H9 (cell line): ENCODE measurements at regions not wholly inside any gene's neighbourhood (a gene's known extent, or its start where the extent isn't known, plus 50 kb on each side); places are given as distances from the start of the nearest gene placed in this dataset.
A peak's percentile ranks its signal among the peaks of the same experiment; 100 is the strongest.

Source experiments
- DNase-seq: peaks from one replicate; pipeline ENCODE4 v3.0.0-alpha.2; 2017
- H2AFZ ChIP-seq: one replicate; pipeline ENCODE4 v1.6.1; 2013; ENCODE audit warnings: mild to moderate bottlenecking, low read length, control low read depth, moderate library complexity
- H2AK5ac ChIP-seq: 2 replicates; pipeline ENCODE4 v1.6.1; 2013; ENCODE audit warnings: low read length, control low read depth, mixed read lengths; ENCODE audit not compliant: insufficient read length
- H2BK120ac ChIP-seq: one replicate; pipeline ENCODE4 v1.6.1; 2013; ENCODE audit warnings: low read depth, mild to moderate bottlenecking, low read length, control low read depth, inconsistent platforms; ENCODE audit not compliant: poor library complexity, severe bottlenecking
- H2BK12ac ChIP-seq: 2 replicates; pipeline ENCODE4 v1.6.1; 2013; ENCODE audit warnings: low read length, control low read depth, mixed read lengths, low read depth; ENCODE audit not compliant: insufficient read length
- H2BK15ac ChIP-seq: 2 replicates; pipeline ENCODE4 v1.6.1; 2013; ENCODE audit warnings: low read depth, low read length, control low read depth
- H2BK20ac ChIP-seq: one replicate; pipeline ENCODE4 v1.6.1; 2013; ENCODE audit warnings: low read depth, mild to moderate bottlenecking, low read length, control low read depth, inconsistent platforms; ENCODE audit not compliant: poor library complexity, severe bottlenecking
- H2BK5ac ChIP-seq: 2 replicates; pipeline ENCODE4 v1.6.1; 2013; ENCODE audit warnings: low read length, control low read depth, mixed read lengths; ENCODE audit not compliant: insufficient read length
- H3K14ac ChIP-seq: 2 replicates; pipeline ENCODE4 v1.6.1; 2013; ENCODE audit warnings: low read length, control low read depth; ENCODE audit not compliant: insufficient read depth
- H3K18ac ChIP-seq: 2 replicates; pipeline ENCODE4 v1.6.1; 2013; ENCODE audit warnings: low read depth, mild to moderate bottlenecking, mixed read lengths, low read length, control low read depth; ENCODE audit not compliant: insufficient read length
- H3K23ac ChIP-seq: 2 replicates; pipeline ENCODE4 v1.6.1; 2013; ENCODE audit warnings: low read length, control low read depth, mixed read lengths, low read depth; ENCODE audit not compliant: insufficient read length
- H3K23me2 ChIP-seq: 2 replicates; pipeline ENCODE4 v1.6.1; 2013; ENCODE audit warnings: low read depth, mild to moderate bottlenecking, mixed read lengths, low read length, control low read depth; ENCODE audit not compliant: insufficient read length, poor library complexity, severe bottlenecking
- H3K27ac ChIP-seq: 2 replicates; pipeline ENCODE4 v1.5.1; 2013; ENCODE audit warnings: low read length, control low read depth, mixed read lengths, low read depth; ENCODE audit not compliant: insufficient read length
- H3K27me3 ChIP-seq: 2 replicates; pipeline ENCODE4 v1.6.1; 2013; ENCODE audit warnings: low read length, control low read depth, inconsistent platforms; ENCODE audit not compliant: insufficient read depth
- H3K4ac ChIP-seq: 2 replicates; pipeline ENCODE4 v1.6.1; 2013; ENCODE audit warnings: low read depth, mild to moderate bottlenecking, control low read depth, inconsistent platforms, low read length, moderate library complexity
- H3K4me1 ChIP-seq: 2 replicates; pipeline ENCODE4 v1.6.1; 2013; ENCODE audit warnings: low read length, control low read depth, inconsistent platforms; ENCODE audit not compliant: insufficient read depth
- H3K4me2 ChIP-seq: 2 replicates; pipeline ENCODE4 v1.6.1; 2013; ENCODE audit warnings: low read length, control low read depth, mixed read lengths; ENCODE audit not compliant: insufficient read length, insufficient read depth
- H3K56ac ChIP-seq: 2 replicates; pipeline ENCODE4 v1.6.1; 2013; ENCODE audit warnings: low read depth, mild to moderate bottlenecking, mixed read lengths, low read length, control low read depth; ENCODE audit not compliant: insufficient read length
- H3K79me1 ChIP-seq: 2 replicates; pipeline ENCODE4 v1.6.1; 2013; ENCODE audit warnings: low read depth, mild to moderate bottlenecking, moderate library complexity, low read length, control low read depth, inconsistent platforms; ENCODE audit not compliant: insufficient read depth, poor library complexity, severe bottlenecking
- H3K79me2 ChIP-seq: 2 replicates; pipeline ENCODE4 v1.6.1; 2013; ENCODE audit warnings: low read length, control low read depth, inconsistent platforms; ENCODE audit not compliant: insufficient read depth
- H3K9ac ChIP-seq: 2 replicates; pipeline ENCODE4 v1.6.1; 2013; ENCODE audit warnings: low read length, control low read depth, mixed read lengths; ENCODE audit not compliant: insufficient read length; ENCODE audit errors: extremely low read depth
- H3K9me3 ChIP-seq: one replicate; pipeline ENCODE4 v1.6.1; 2013; ENCODE audit warnings: low read depth, low read length, inconsistent platforms; ENCODE audit not compliant: control insufficient read depth
- H3T11ph ChIP-seq: one replicate; pipeline ENCODE4 v1.6.1; 2013; ENCODE audit warnings: mild to moderate bottlenecking, low read length, control low read depth, inconsistent platforms
- H4K20me1 ChIP-seq: one replicate; pipeline ENCODE4 v1.6.1; 2013; ENCODE audit not compliant: control insufficient read depth, insufficient read length, insufficient read depth
- H4K5ac ChIP-seq: 2 replicates; pipeline ENCODE4 v1.6.1; 2013; ENCODE audit warnings: low read depth, mild to moderate bottlenecking, mixed read lengths, low read length, control low read depth; ENCODE audit not compliant: insufficient read length
- H4K8ac ChIP-seq: replicated peaks from 2 replicates; pipeline ENCODE4 v1.6.1; 2013; ENCODE audit warnings: low read length, control low read depth, mixed read lengths, low read depth; ENCODE audit not compliant: insufficient read length
- H4K91ac ChIP-seq: 2 replicates; pipeline ENCODE4 v1.6.1; 2013; ENCODE audit warnings: low read depth, mild to moderate bottlenecking, moderate library complexity, mixed read lengths, low read length, control low read depth; ENCODE audit not compliant: insufficient read length
- H3K27ac Mint-ChIP-seq, 3 experiments: 2 replicates in 2 of 3; 3 replicates in 1 of 3; pipeline ENCODE4 v1.8.0; 2020 to 2021; ENCODE audit warnings: mixed read lengths in 3 of 3, mild to moderate bottlenecking in 1 of 3, moderate library complexity in 1 of 3
- H3K27me3 Mint-ChIP-seq: 2 replicates; pipeline ENCODE4 v1.8.0; 2021; ENCODE audit warnings: low read depth, mild to moderate bottlenecking, moderate library complexity, mixed read lengths
- H3K36me3 Mint-ChIP-seq, 3 experiments: 2 replicates in 2 of 3; 3 replicates in 1 of 3; pipeline ENCODE4 v1.8.0; 2020 to 2021; ENCODE audit warnings: low read depth in 3 of 3, mixed read lengths in 3 of 3; ENCODE audit not compliant: insufficient read depth in 1 of 3
- H3K4me1 Mint-ChIP-seq, 2 experiments: 2 replicates each; pipeline ENCODE4 v1.8.0; 2020; ENCODE audit warnings: mixed read lengths in 2 of 2
- H3K4me3 Mint-ChIP-seq, 2 experiments: 2 replicates in 1 of 2; 3 replicates in 1 of 2; pipeline ENCODE4 v1.8.0; 2020 to 2021; ENCODE audit warnings: mild to moderate bottlenecking in 2 of 2, mixed read lengths in 2 of 2, moderate library complexity in 1 of 2
- H3K9me3 Mint-ChIP-seq, 2 experiments: 2 replicates in 1 of 2; 3 replicates in 1 of 2; pipeline ENCODE4 v1.8.0; 2020; ENCODE audit warnings: mild to moderate bottlenecking in 2 of 2, mixed read lengths in 2 of 2, moderate library complexity in 1 of 2
- WGBS: extraction: QIAGEN DNeasy Blood & Tissue Kit; methylation state at CpG from one replicate; pipeline ENCODE4 v1.1.7; 2013; ENCODE audit warnings: missing lambda C conversion rate, low lambda C conversion rate, mixed read lengths; ENCODE audit not compliant: insufficient read length; ENCODE audit errors: extremely low coverage; 5-methylcytosine and 5-hydroxymethylcytosine counted together
- TF ChIP-seq, protein P1 (sequence below): fragments of 200-600 bp; sonication (generic); conservative IDR thresholded peaks from 3 replicates; pipeline ENCODE4 v1.8.0; 2021; ENCODE audit warnings: antibody characterized with exemption, mild to moderate bottlenecking

- no peak overlapping the region for H2BK12ac ChIP-seq
- no peak overlapping the region for H4K91ac ChIP-seq
- H2BK15ac ChIP-seq: no peak overlapping the region
- TF ChIP-seq, protein P1, sequence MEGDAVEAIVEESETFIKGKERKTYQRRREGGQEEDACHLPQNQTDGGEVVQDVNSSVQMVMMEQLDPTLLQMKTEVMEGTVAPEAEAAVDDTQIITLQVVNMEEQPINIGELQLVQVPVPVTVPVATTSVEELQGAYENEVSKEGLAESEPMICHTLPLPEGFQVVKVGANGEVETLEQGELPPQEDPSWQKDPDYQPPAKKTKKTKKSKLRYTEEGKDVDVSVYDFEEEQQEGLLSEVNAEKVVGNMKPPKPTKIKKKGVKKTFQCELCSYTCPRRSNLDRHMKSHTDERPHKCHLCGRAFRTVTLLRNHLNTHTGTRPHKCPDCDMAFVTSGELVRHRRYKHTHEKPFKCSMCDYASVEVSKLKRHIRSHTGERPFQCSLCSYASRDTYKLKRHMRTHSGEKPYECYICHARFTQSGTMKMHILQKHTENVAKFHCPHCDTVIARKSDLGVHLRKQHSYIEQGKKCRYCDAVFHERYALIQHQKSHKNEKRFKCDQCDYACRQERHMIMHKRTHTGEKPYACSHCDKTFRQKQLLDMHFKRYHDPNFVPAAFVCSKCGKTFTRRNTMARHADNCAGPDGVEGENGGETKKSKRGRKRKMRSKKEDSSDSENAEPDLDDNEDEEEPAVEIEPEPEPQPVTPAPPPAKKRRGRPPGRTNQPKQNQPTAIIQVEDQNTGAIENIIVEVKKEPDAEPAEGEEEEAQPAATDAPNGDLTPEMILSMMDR: no peak
- DNase-seq: no peak
- H3K4me1 ChIP-seq: peaks cover 8% of the 10 kb centered on the region; the same call in 1 of the 2 replicates
- no peak overlapping the region for H2BK20ac ChIP-seq
- no peak overlapping the region for H3K56ac ChIP-seq
- no peak overlapping the region for H3K4me2 ChIP-seq
- no peak overlapping the region for H2BK120ac ChIP-seq
- H3K27ac Mint-ChIP-seq: peak overlapping the region in 1 of 3 experiments; percentile 56; a peak in 1 of 7 replicates
- H4K20me1 ChIP-seq: no peaks in the 10 kb centered on the region
- no peak overlapping the region for H2AFZ ChIP-seq
- H3K27ac ChIP-seq: no peak overlapping the region
- H3K9ac ChIP-seq: no peak overlapping the region
- H2AK5ac ChIP-seq: no peak overlapping the region
- WGBS: no CpG with 5 or more reads among the region's 1 CpG
- no peak overlapping the region for H3T11ph ChIP-seq
- H3K23ac ChIP-seq: no peak overlapping the region
- H3K9me3 ChIP-seq: no peaks in the 10 kb centered on the region
- no peak overlapping the region for H3K4me3 Mint-ChIP-seq
- no peaks in the 10 kb centered on the region for H3K27me3 ChIP-seq
- H3K27me3 Mint-ChIP-seq: no peaks in the 10 kb centered on the region
- no peaks in the 10 kb centered on the region for H3K79me2 ChIP-seq
- no peak overlapping the region for H4K5ac ChIP-seq
- H3K4me1 Mint-ChIP-seq: peaks cover 17 to 21% of the 10 kb centered on the region in 2 experiments
- no peaks in the 10 kb centered on the region for H3K79me1 ChIP-seq
- no peak overlapping the region for H2BK5ac ChIP-seq
- H3K9me3 Mint-ChIP-seq: no peaks in the 10 kb centered on the region
- H3K18ac ChIP-seq: no peak overlapping the region
- H3K4ac ChIP-seq: no peak overlapping the region
- no peaks in the 10 kb centered on the region for H3K23me2 ChIP-seq
- no peak overlapping the region for H4K8ac ChIP-seq
- no peak overlapping the region for H3K14ac ChIP-seq
- H3K36me3 Mint-ChIP-seq: peaks cover 0 to 4% (median 3%) of the 10 kb centered on the region in 3 experiments; a peak in 3 of 7 replicates
Measured at GRCh38 chr18:41486575-41486974, 468.5 kb upstream of the PIK3C3 start.
